SK-N-SH treated with all-trans-retinoic acid at 6 μM for 48 hours (cell line): ENCODE measurements at regions not wholly inside any gene's neighbourhood (a gene's known extent, or its start where the extent isn't known, plus 50 kb on each side); places are given as distances from the start of the nearest gene placed in this dataset.

Experiments used
- ARNTL ChIP-seq: fragments of 450-650 bp; formaldehyde crosslinking; IDR thresholded peaks from 2 replicates; pipeline ENCODE4 v1.5.0; 2020; ENCODE audit warnings: low read depth, mild to moderate bottlenecking, moderate library complexity, borderline replicate concordance
- BACH2 ChIP-seq: fragments of 250-450 bp; sonication (Bioruptor Pico); IDR thresholded peaks from 2 replicates; pipeline ENCODE4 v1.9.0; 2021; ENCODE audit warnings: mild to moderate bottlenecking, borderline replicate concordance
- CREB5 ChIP-seq: fragments of 250-450 bp; sonication (Bioruptor Pico); IDR thresholded peaks from 2 replicates; pipeline ENCODE4 v1.5.1; 2020; ENCODE audit warnings: low read depth, mild to moderate bottlenecking, moderate library complexity
- OSR1 ChIP-seq: fragments of 250-450 bp; sonication (Bioruptor Pico); IDR thresholded peaks from 2 replicates; pipeline ENCODE4 v1.8.0; 2022; ENCODE audit warnings: moderate library complexity, mild to moderate bottlenecking, inconsistent platforms
- PPARA ChIP-seq: fragments of 250-450 bp; sonication (Bioruptor Pico); IDR thresholded peaks from 2 replicates; pipeline ENCODE4 v1.5.0; 2020; ENCODE audit warnings: mild to moderate bottlenecking, borderline replicate concordance
- RARB ChIP-seq: fragments of 250-450 bp; sonication (Bioruptor Pico); IDR thresholded peaks from 2 replicates; pipeline ENCODE4 v1.8.0; 2021; ENCODE audit warnings: mild to moderate bottlenecking, moderate library complexity
- TCF4 ChIP-seq: fragments of 250-450 bp; sonication (Bioruptor Pico); IDR thresholded peaks from 2 replicates; pipeline ENCODE4 v1.8.0; 2021; ENCODE audit warnings: mild to moderate bottlenecking, moderate library complexity, borderline replicate concordance
- ZFP3 ChIP-seq: fragments of 250-450 bp; sonication (Bioruptor Pico); IDR thresholded peaks from 2 replicates; pipeline ENCODE4 v1.5.0; 2020; ENCODE audit warnings: mild to moderate bottlenecking, moderate library complexity
- ZFP30 ChIP-seq: fragments of 450-650 bp; formaldehyde crosslinking; IDR thresholded peaks from 2 replicates; pipeline ENCODE4 v1.5.0; 2022; ENCODE audit warnings: mild to moderate bottlenecking, moderate library complexity
- ZNF565 ChIP-seq: fragments of 450-650 bp; formaldehyde crosslinking; conservative IDR thresholded peaks from 2 replicates; pipeline ENCODE4 v1.5.0; 2020; ENCODE audit warnings: low read depth, mild to moderate bottlenecking, moderate library complexity
- ZNF70 ChIP-seq: fragments of 450-650 bp; formaldehyde crosslinking; IDR thresholded peaks from 2 replicates; pipeline ENCODE4 v1.5.0; 2020; ENCODE audit warnings: mild to moderate bottlenecking, moderate library complexity
- ZNF8 ChIP-seq: fragments of 450-650 bp; formaldehyde crosslinking; IDR thresholded peaks from 2 replicates; pipeline ENCODE4 v1.5.0; 2020; ENCODE audit warnings: mild to moderate bottlenecking, moderate library complexity
- TF ChIP-seq, protein P1 (sequence below): fragments of 250-450 bp; sonication (Bioruptor Pico); IDR thresholded peaks from 2 replicates; pipeline ENCODE4 v1.8.0; 2020; ENCODE audit warnings: mild to moderate bottlenecking, moderate library complexity, borderline replicate concordance
- TF ChIP-seq, protein P2 (sequence below): fragments of 250-450 bp; sonication (Bioruptor Pico); IDR thresholded peaks from 2 replicates; pipeline ENCODE4 v1.8.0; 2021; ENCODE audit warnings: low read depth, mild to moderate bottlenecking, moderate library complexity, borderline replicate concordance

DNA sequence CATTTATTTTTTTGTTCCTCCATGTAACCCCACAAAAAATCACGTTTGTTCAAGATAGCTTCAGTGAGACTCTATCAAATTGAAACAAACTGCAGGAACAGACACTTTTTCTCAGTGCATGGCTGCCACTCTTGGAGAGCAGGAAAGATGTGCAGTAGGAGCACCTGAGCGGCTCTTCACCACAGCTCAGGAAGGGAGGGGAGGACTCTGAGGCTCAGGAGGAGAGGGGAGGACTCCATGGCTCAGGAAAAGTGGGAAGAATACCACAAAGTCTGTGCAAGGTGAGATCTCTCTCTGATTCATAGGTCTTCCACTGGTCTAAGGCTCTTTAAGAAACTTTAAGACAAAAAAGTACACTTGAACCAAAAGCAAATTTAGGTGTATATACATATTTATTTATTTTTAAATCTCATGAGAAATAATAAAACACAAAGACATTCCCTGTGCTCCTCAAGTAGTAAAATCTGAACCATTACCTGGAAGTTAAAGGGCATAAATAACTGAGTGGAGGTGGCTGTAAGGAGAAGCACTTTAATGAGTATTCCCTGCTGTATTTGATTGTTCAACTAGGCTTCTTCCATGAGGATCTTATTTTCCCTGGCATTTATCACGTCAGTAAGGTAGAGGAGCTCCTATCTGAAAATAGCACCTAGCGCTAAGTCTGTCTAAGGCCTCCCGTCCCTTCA is 69.2 kb upstream of the CCN6 start:
- no peak for TF ChIP-seq TCF4 (CRISPR knock-in tag)
- no peak for TF ChIP-seq ZNF565 (CRISPR knock-in tag)
- TF ChIP-seq, protein P1, sequence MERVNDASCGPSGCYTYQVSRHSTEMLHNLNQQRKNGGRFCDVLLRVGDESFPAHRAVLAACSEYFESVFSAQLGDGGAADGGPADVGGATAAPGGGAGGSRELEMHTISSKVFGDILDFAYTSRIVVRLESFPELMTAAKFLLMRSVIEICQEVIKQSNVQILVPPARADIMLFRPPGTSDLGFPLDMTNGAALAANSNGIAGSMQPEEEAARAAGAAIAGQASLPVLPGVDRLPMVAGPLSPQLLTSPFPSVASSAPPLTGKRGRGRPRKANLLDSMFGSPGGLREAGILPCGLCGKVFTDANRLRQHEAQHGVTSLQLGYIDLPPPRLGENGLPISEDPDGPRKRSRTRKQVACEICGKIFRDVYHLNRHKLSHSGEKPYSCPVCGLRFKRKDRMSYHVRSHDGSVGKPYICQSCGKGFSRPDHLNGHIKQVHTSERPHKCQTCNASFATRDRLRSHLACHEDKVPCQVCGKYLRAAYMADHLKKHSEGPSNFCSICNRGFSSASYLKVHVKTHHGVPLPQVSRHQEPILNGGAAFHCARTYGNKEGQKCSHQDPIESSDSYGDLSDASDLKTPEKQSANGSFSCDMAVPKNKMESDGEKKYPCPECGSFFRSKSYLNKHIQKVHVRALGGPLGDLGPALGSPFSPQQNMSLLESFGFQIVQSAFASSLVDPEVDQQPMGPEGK (CRISPR knock-in tag), result no peak
- no peak for TF ChIP-seq CREB5
- no peak for TF ChIP-seq ZFP3 (CRISPR knock-in tag)
- TF ChIP-seq RARB (CRISPR knock-in tag), result no peak
- TF ChIP-seq OSR1 (CRISPR knock-in tag), result no peak
- no peak for TF ChIP-seq ARNTL (CRISPR knock-in tag)
- TF ChIP-seq BACH2 (CRISPR knock-in tag), result no peak
- TF ChIP-seq PPARA (CRISPR knock-in tag), result no peak
- no peak for TF ChIP-seq ZNF8 (CRISPR knock-in tag)
- TF ChIP-seq, protein P2, sequence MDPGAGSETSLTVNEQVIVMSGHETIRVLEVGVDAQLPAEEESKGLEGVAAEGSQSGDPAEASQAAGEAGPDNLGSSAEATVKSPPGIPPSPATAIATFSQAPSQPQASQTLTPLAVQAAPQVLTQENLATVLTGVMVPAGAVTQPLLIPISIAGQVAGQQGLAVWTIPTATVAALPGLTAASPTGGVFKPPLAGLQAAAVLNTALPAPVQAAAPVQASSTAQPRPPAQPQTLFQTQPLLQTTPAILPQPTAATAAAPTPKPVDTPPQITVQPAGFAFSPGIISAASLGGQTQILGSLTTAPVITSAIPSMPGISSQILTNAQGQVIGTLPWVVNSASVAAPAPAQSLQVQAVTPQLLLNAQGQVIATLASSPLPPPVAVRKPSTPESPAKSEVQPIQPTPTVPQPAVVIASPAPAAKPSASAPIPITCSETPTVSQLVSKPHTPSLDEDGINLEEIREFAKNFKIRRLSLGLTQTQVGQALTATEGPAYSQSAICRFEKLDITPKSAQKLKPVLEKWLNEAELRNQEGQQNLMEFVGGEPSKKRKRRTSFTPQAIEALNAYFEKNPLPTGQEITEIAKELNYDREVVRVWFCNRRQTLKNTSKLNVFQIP (CRISPR knock-in tag), result no peak
- no peak for TF ChIP-seq ZNF70 (CRISPR knock-in tag)
- TF ChIP-seq ZFP30 (CRISPR knock-in tag), result no peak
